OCI-LY1 (cell line): ENCODE measurements at regions not wholly inside any gene's neighbourhood (a gene's known extent, or its start where the extent isn't known, plus 50 kb on each side); places are given as distances from the start of the nearest gene placed in this dataset.
A peak's percentile ranks its signal among the peaks of the same experiment; 100 is the strongest.

Experiments used
- H2AFZ ChIP-seq: fragments of 200-600 bp; sonication (generic), shearing (Covaris generic); 2 replicates; pipeline ENCODE4 v1.6.0; 2014; ENCODE audit warnings: antibody characterized with exemption, mild to moderate bottlenecking, low read length
- H3F3A ChIP-seq: fragments of 200-600 bp; sonication (generic), shearing (Covaris generic); 2 replicates; pipeline ENCODE4 v1.6.0; 2014; ENCODE audit warnings: mild to moderate bottlenecking, antibody characterized with exemption, low read length, moderate library complexity; ENCODE audit not compliant: insufficient read depth
- H3K27ac ChIP-seq: fragments of 200-600 bp; sonication (generic); 2 replicates; pipeline ENCODE4 v1.5.1; 2014; ENCODE audit warnings: low read length, mixed run types, mild to moderate bottlenecking, low read depth; ENCODE audit not compliant: poor library complexity, severe bottlenecking
- H3K27me3 ChIP-seq: fragments of 200-600 bp; sonication (generic); 2 replicates; pipeline ENCODE4 v1.6.0; 2014; ENCODE audit warnings: antibody characterized with exemption, mild to moderate bottlenecking, low read length, moderate library complexity; ENCODE audit not compliant: insufficient read depth
- H3K36me3 ChIP-seq: fragments of 200-600 bp; sonication (generic); 2 replicates; pipeline ENCODE4 v1.6.1; 2014; ENCODE audit warnings: mild to moderate bottlenecking, antibody characterized with exemption, low read length, moderate library complexity, mixed read lengths; ENCODE audit not compliant: insufficient read depth
- H3K4me1 ChIP-seq: fragments of 200-600 bp; sonication (generic); 2 replicates; pipeline ENCODE4 v1.5.1; 2014; ENCODE audit warnings: mild to moderate bottlenecking, low read length, moderate library complexity; ENCODE audit not compliant: insufficient read depth, severe bottlenecking
- H3K4me2 ChIP-seq: fragments of 200-600 bp; sonication (generic), shearing (Covaris generic); 2 replicates; pipeline ENCODE4 v1.6.1; 2014; ENCODE audit warnings: low read length
- H3K4me3 ChIP-seq: fragments of 200-600 bp; sonication (generic); 2 replicates; pipeline ENCODE4 v1.5.1; 2014; ENCODE audit warnings: low read length, low read depth, mild to moderate bottlenecking, mixed read lengths; ENCODE audit not compliant: poor library complexity, severe bottlenecking
- H3K79me2 ChIP-seq: fragments of 200-600 bp; shearing (Covaris generic); 2 replicates; pipeline ENCODE4 v1.6.1; 2016; ENCODE audit warnings: mixed run types, low read length, mixed read lengths; ENCODE audit not compliant: insufficient read depth
- H3K9ac ChIP-seq: fragments of 200-600 bp; sonication (generic), shearing (Covaris generic); 2 replicates; pipeline ENCODE4 v1.6.1; 2014; ENCODE audit warnings: mild to moderate bottlenecking, low read length, mixed read lengths
- H3K9me2 ChIP-seq: fragments of 200-600 bp; sonication (generic), shearing (Covaris generic); 2 replicates; pipeline ENCODE4 v1.6.1; 2014; ENCODE audit warnings: low read depth, mild to moderate bottlenecking, low read length, mixed read lengths
- H3K9me3 ChIP-seq: fragments of 200-600 bp; shearing (Covaris generic); 2 replicates; pipeline ENCODE4 v1.6.1; 2014; ENCODE audit warnings: low read length, mixed read lengths
- H4K20me1 ChIP-seq: fragments of 200-600 bp; sonication (generic), shearing (Covaris generic); 2 replicates; pipeline ENCODE4 v1.6.0; 2016; ENCODE audit warnings: mild to moderate bottlenecking, low read length; ENCODE audit not compliant: insufficient read depth
- EZH2 ChIP-seq: fragments of 200-600 bp; sonication (generic), shearing (Covaris generic); IDR thresholded peaks from 2 replicates; pipeline ENCODE4 v1.8.0; 2017; ENCODE audit warnings: borderline replicate concordance, mixed run types, mild to moderate bottlenecking, antibody characterized with exemption, low read length, moderate library complexity, mixed read lengths
- TF ChIP-seq, protein P1 (sequence below): fragments of 200-600 bp; sonication (generic), shearing (Covaris generic); IDR thresholded peaks from 2 replicates; pipeline ENCODE4 v1.5.1; 2017; ENCODE audit warnings: mild to moderate bottlenecking, antibody characterized with exemption, low read length, moderate library complexity, mixed read lengths

DNA sequence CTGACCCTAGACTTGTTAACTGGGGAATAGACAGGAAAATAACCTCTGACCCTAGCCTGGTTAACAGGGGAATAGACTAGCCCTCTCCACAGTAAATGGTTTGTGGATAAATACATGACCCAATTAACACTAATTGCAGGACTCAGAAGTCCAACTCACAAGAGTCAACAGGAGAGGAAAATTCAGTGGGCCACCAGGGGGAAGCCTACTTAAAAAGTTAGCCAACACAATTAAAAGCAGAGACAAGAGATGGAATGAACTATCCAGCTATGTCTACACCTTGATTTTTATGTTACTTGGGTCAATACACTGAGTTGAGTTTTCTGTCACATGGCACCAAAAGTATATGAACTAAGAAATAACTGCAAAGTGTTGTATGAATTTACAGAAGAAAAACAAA, 158.8 kb upstream of the SLC39A10 start:
- Histone ChIP-seq H3K4me2 (no peak overlapping the region), H4K20me1 (no peaks in the 10 kb centered on the region), H3K9me2 (no peaks in the 10 kb centered on the region), H3K36me3 (no peaks in the 10 kb centered on the region), H2AFZ (no peak overlapping the region), H3F3A (no peaks in the 10 kb centered on the region), H3K9me3 (no peaks in the 10 kb centered on the region), H3K9ac (no peak overlapping the region), H3K27me3 (no peaks in the 10 kb centered on the region), H3K4me1 (no peaks in the 10 kb centered on the region), H3K79me2 (no peaks in the 10 kb centered on the region), H3K27ac (no peak overlapping the region), H3K4me3 (no peak overlapping the region)
- TF ChIP-seq EZH2 = no peak
- TF ChIP-seq, protein P1, sequence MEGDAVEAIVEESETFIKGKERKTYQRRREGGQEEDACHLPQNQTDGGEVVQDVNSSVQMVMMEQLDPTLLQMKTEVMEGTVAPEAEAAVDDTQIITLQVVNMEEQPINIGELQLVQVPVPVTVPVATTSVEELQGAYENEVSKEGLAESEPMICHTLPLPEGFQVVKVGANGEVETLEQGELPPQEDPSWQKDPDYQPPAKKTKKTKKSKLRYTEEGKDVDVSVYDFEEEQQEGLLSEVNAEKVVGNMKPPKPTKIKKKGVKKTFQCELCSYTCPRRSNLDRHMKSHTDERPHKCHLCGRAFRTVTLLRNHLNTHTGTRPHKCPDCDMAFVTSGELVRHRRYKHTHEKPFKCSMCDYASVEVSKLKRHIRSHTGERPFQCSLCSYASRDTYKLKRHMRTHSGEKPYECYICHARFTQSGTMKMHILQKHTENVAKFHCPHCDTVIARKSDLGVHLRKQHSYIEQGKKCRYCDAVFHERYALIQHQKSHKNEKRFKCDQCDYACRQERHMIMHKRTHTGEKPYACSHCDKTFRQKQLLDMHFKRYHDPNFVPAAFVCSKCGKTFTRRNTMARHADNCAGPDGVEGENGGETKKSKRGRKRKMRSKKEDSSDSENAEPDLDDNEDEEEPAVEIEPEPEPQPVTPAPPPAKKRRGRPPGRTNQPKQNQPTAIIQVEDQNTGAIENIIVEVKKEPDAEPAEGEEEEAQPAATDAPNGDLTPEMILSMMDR = peak; percentile 55

DNA sequence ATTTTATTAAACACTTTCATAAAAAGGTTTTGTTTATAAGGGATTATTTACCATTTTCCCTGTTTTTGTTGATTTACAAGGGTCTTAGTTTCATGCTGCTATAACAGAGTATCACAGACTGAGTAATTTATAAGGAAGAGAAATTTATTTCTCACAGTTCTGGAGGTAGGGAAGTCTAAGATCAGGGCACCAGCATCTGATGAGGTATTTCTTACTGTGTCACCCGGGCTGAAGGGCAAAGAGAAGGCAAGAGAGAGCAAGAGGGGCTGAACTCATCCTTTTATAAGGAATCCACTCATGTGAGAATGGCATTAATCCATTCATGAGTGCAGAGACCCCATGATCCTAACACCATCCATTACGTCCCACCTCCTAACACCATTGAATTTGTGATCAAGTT, 160.0 kb upstream of the SLC39A10 start:
- Histone ChIP-seq H3K9me2 (no peaks in the 10 kb centered on the region), H3K27me3 (no peaks in the 10 kb centered on the region), H3F3A (no peaks in the 10 kb centered on the region), H3K79me2 (no peaks in the 10 kb centered on the region), H3K4me1 (no peaks in the 10 kb centered on the region), H3K4me2 (no peak overlapping the region), H3K9me3 (no peaks in the 10 kb centered on the region), H3K4me3 (no peak overlapping the region), H2AFZ (no peak overlapping the region), H3K9ac (no peak overlapping the region), H3K36me3 (no peaks in the 10 kb centered on the region), H3K27ac (no peak overlapping the region), H4K20me1 (no peaks in the 10 kb centered on the region)
- no peak for TF ChIP-seq EZH2
- TF ChIP-seq, protein P1 = no peak

DNA sequence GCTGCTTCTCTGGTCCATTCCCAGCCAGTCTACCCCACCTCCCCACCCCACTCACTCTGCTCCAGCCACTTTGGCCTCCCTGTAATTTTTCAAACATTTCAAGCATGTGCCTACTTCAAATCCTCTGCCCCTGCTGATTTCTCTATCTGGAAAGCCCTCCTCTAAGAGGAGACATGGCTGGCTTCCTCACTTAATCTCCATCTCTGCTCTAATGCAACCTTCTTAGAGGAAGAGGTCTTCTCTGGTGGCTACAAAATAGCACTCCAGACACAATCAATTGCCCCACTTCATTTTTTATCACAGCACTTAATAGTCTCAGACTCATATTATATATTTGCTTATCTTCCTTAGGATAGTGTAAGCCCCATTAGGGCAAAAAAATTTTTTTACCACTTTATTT, 161.1 kb upstream of the SLC39A10 start:
- Histone ChIP-seq H3K9me2 (no peaks in the 10 kb centered on the region), H4K20me1 (no peaks in the 10 kb centered on the region), H3K27me3 (no peaks in the 10 kb centered on the region), H3K79me2 (no peaks in the 10 kb centered on the region), H3F3A (no peaks in the 10 kb centered on the region), H3K36me3 (no peaks in the 10 kb centered on the region), H3K4me3 (no peak overlapping the region), H2AFZ (no peak overlapping the region), H3K9me3 (no peaks in the 10 kb centered on the region), H3K9ac (no peak overlapping the region), H3K27ac (no peak overlapping the region), H3K4me1 (no peaks in the 10 kb centered on the region), H3K4me2 (no peak overlapping the region)
- TF ChIP-seq, protein P1 = no peak
- TF ChIP-seq EZH2 = no peak
